Endothelial cell of umbilical vein (primary cell): ENCODE measurements at regions not wholly inside any gene's neighbourhood (a gene's known extent, or its start where the extent isn't known, plus 50 kb on each side); places are given as distances from the start of the nearest gene placed in this dataset.

Experiments used
- BruUV-seq: library from RNA; stranded (reverse); fragments of 400-500 nt; replicated peaks from 2 replicates; lab custom pipeline; 2021; lab: Mats Ljungman, UMichigan
- CTCF ChIA-PET: fragments of 300-600, 350-600 bp; sonication (Branson Sonifier 250); formaldehyde crosslinking; loops from one replicate; lab custom pipeline; 2021; ENCODE audit warnings: antibody characterized with exemption, inconsistent platforms; lab: Charles Lee
- POLR2A ChIA-PET: fragments of 300-600, 350-600 bp; sonication (Branson Sonifier 250); formaldehyde crosslinking; loops from one replicate; lab custom pipeline; 2021; ENCODE audit warnings: antibody characterized with exemption, inconsistent platforms; lab: Charles Lee
- DNase-seq: peaks from one replicate; pipeline ENCODE4 v3.0.0-alpha.2; 2011; ENCODE audit warnings: low read depth, low spot score
- FAIRE-seq: peaks from 2 replicates; lab custom pipeline; 2011; peaks lifted over from hg19 to GRCh38; lab: Jason Lieb, UNC
- H2AFZ ChIP-seq: 2 replicates; pipeline ENCODE4 v1.6.0; 2012; ENCODE audit warnings: low read depth, low read length, control low read depth, inconsistent platforms
- H3K27ac ChIP-seq: 2 replicates; pipeline ENCODE4 v1.5.1; 2011; ENCODE audit warnings: low read depth, mild to moderate bottlenecking, control low read depth, low read length, moderate library complexity; ENCODE audit not compliant: insufficient read depth
- H3K27me3 ChIP-seq, 2 experiments: 2 replicates each; pipeline versions ENCODE4 v1.6.0 to v1.6.1; 2011; ENCODE audit warnings: low read length in 2 of 2, mixed read lengths in 1 of 2; ENCODE audit not compliant: control insufficient read depth in 2 of 2, insufficient read depth in 2 of 2
- H3K36me3 ChIP-seq, 2 experiments: 2 replicates in 1 of 2; 3 replicates in 1 of 2; pipeline ENCODE4 v1.5.1; 2011; ENCODE audit warnings: low read length in 2 of 2, mild to moderate bottlenecking in 1 of 2, moderate library complexity in 1 of 2; ENCODE audit not compliant: control insufficient read depth in 2 of 2, insufficient read depth in 2 of 2; ENCODE audit errors: extremely low read depth in 1 of 2
- H3K4me1 ChIP-seq: 3 replicates; pipeline ENCODE4 v1.5.1; 2011; ENCODE audit warnings: mild to moderate bottlenecking, low read length; ENCODE audit not compliant: control insufficient read depth, insufficient read depth; ENCODE audit errors: extremely low read depth
- H3K4me2 ChIP-seq: 2 replicates; pipeline ENCODE4 v1.6.1; 2011; ENCODE audit warnings: low read length, control low read depth, mixed read lengths; ENCODE audit not compliant: insufficient read depth
- H3K4me3 ChIP-seq, 3 experiments: fragments of 200-600 bp in 1 of 3; sonication (generic), shearing (Covaris generic) in 1 of 3; replicated peaks in 1 of 3; 2 replicates each; pipeline ENCODE4 v1.5.1; 2011 to 2016; ENCODE audit warnings: control low read depth in 3 of 3, low read length in 3 of 3, mild to moderate bottlenecking in 2 of 3, inconsistent platforms in 1 of 3, low read depth in 1 of 3, moderate library complexity in 1 of 3; ENCODE audit not compliant: insufficient read depth in 1 of 3
- H3K79me2 ChIP-seq: 2 replicates; pipeline ENCODE4 v1.6.0; 2012; ENCODE audit warnings: low read length, inconsistent platforms; ENCODE audit not compliant: control insufficient read depth, insufficient read depth
- H3K9ac ChIP-seq: replicated peaks from 2 replicates; pipeline ENCODE3; 2011; ENCODE audit warnings: low read length, control low read depth; ENCODE audit not compliant: insufficient read depth; ENCODE audit errors: extremely low read depth
- H3K9me1 ChIP-seq: replicated peaks from 3 replicates; pipeline ENCODE4 v1.6.0; 2011; ENCODE audit warnings: mild to moderate bottlenecking, low read length; ENCODE audit not compliant: control insufficient read depth, insufficient read depth; ENCODE audit errors: extremely low read depth
- H3K9me3 ChIP-seq: replicated peaks from 2 replicates; pipeline ENCODE4 v1.5.1; 2012; ENCODE audit warnings: low read length, inconsistent platforms; ENCODE audit not compliant: control insufficient read depth, insufficient read depth
- H4K20me1 ChIP-seq: replicated peaks from 2 replicates; pipeline ENCODE3; 2011; ENCODE audit warnings: mild to moderate bottlenecking, low read length; ENCODE audit not compliant: control insufficient read depth, insufficient read depth; ENCODE audit errors: extremely low read depth
- CTCF ChIP-seq, 2 donors: IDR thresholded peaks; 1 replicate in 1 of 2; 2 replicates in 1 of 2; pipeline ENCODE4 v1.5.1; 2011; ENCODE audit warnings: low read length in 2 of 2, mild to moderate bottlenecking in 2 of 2, moderate library complexity in 2 of 2, control low read depth in 1 of 2, inconsistent platforms in 1 of 2, low read depth in 1 of 2; ENCODE audit not compliant: insufficient read depth in 1 of 2; ENCODE audit errors: extremely low read depth in 1 of 2
- EZH2 ChIP-seq: IDR thresholded peaks from 2 replicates; pipeline ENCODE4 v1.6.1; 2012; ENCODE audit warnings: borderline replicate concordance, low read depth, mild to moderate bottlenecking, moderate library complexity, low read length, inconsistent platforms; ENCODE audit not compliant: severe bottlenecking
- FOS ChIP-seq: IDR thresholded peaks from 2 replicates; pipeline ENCODE4 v1.6.1; 2011; ENCODE audit warnings: mild to moderate bottlenecking, low read length, moderate library complexity, borderline replicate concordance; ENCODE audit not compliant: insufficient read depth
- GATA2 ChIP-seq: IDR thresholded peaks from 2 replicates; pipeline ENCODE4 v1.7.0; 2011; ENCODE audit warnings: low read depth, mild to moderate bottlenecking, moderate library complexity, mixed read lengths, low read length; ENCODE audit not compliant: insufficient read length, insufficient read depth
- JUN ChIP-seq: IDR thresholded peaks from 2 replicates; pipeline ENCODE4 v1.6.1; 2011; ENCODE audit warnings: borderline replicate concordance, low read depth; ENCODE audit not compliant: insufficient read length, insufficient read depth
- MAX ChIP-seq: IDR thresholded peaks from 2 replicates; pipeline ENCODE4 v1.6.1; 2011; ENCODE audit not compliant: insufficient read depth, insufficient read length
- MYC ChIP-seq: IDR thresholded peaks from one replicate; pipeline ENCODE4 v1.6.1; 2011; ENCODE audit warnings: mild to moderate bottlenecking, low read depth, low read length
- POLR2A ChIP-seq: IDR thresholded peaks from 2 replicates; pipeline ENCODE4 v1.6.1; 2012; ENCODE audit warnings: low read depth, mild to moderate bottlenecking, control low read depth, low read length
- POLR2AphosphoS5 ChIP-seq: IDR thresholded peaks from 2 replicates; pipeline ENCODE4 v1.6.1; 2012; ENCODE audit warnings: low read depth, mild to moderate bottlenecking, control low read depth, low read length, moderate library complexity; ENCODE audit not compliant: insufficient read depth
- dilution Hi-C: fragments of 300-500 bp; cut with MboI; formaldehyde crosslinking; loops from one replicate; pipeline ENCODE4 v1.15.0; 2019; ENCODE audit warnings: low sequenced_read_pairs; ENCODE audit not compliant: extremely low pct_ligation_motif_present
- intact Hi-C: fragments of 100-400 bp; cut with micrococcal nuclease; formaldehyde crosslinking; loops from one replicate; pipeline ENCODE4 v1.10.0; 2022

GRCh38 chr14:100442498-100443490 is 119.7 kb downstream of the SLC25A47 start:
- BruUV-seq: no TSS peak

More at GRCh38 chr14:100442498-100443490, 119.7 kb downstream of the SLC25A47 start:
- no peak for FAIRE-seq
- Histone ChIP-seq H3K36me3 (no peaks in the 10 kb centered on the region), H2AFZ (no peak overlapping the region), H3K27ac (no peak overlapping the region), H3K4me2 (no peak overlapping the region), H3K27me3 (no peaks in the 10 kb centered on the region), H3K4me3 (no peak overlapping the region), H3K9me1 (no peaks in the 10 kb centered on the region), H3K79me2 (no peaks in the 10 kb centered on the region), H3K4me1 (peaks cover 5% of the 10 kb centered on the region), H4K20me1 (peaks cover 2% of the 10 kb centered on the region), H3K9ac (no peak overlapping the region), H3K9me3 (no peaks in the 10 kb centered on the region)
- intact Hi-C loops (no loop called here), dilution Hi-C loops (no loop called here)
- DNase-seq: no peak
- ChIA-PET CTCF (interaction anchor here (1.0 kb wide), 1 partner anchor 203 kb away, joined by 5 read pairs; no protein-coding TSS in a partner anchor), POLR2A (no interaction called here)
- TF ChIP-seq GATA2 (no peak), JUN (no peak), MYC (no peak), EZH2 (no peak), FOS (no peak), CTCF (IDR thresholded peaks at IDR 0.05; ENCODE audit: extremely low read depth in 1 of 2, insufficient read depth in 1 of 2, low read depth in 1 of 2, low read length in 2 of 2) (no peak), POLR2AphosphoS5 (no peak), POLR2A (no peak), MAX (no peak)
